ENCODE measurements at regions not wholly inside any gene's neighbourhood (a gene's known extent, or its start where the extent isn't known, plus 50 kb on each side); places are given as distances from the start of the nearest gene placed in this dataset.

DNA sequence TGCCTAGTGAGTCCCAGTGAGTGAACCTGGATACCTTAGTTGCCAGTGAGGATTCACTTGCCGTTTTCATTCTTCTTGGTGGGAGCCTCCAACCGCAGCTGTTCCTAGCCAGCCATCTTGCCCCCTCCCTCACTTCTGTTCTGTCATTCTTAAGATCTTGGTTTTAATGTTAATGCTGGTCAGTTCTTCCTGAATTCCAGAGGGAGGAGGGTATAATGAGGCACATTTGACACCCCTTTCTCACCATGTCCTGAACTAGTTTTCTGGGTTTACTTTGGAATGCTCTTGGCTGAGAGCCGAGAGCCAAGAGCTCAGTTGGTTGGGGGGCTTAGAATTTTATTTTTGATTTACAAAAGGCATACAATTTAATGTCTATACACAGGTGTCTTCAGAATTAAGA lies 78.5 kb upstream of the ADCY1 start:
- TF ChIP-seq TAF1 (IDR thresholded peaks at IDR 0.05; ENCODE audit: low read depth): no peak
- no peak for TF ChIP-seq ZBTB7A (IDR thresholded peaks at IDR 0.05; ENCODE audit: low read depth)
- TF ChIP-seq NFIC (IDR thresholded peaks at IDR 0.05): no peak
- TF ChIP-seq FOXM1 (IDR thresholded peaks at IDR 0.05; ENCODE audit: borderline replicate concordance, low read depth): no peak
- TF ChIP-seq EP300 (IDR thresholded peaks at IDR 0.05; ENCODE audit: borderline replicate concordance): no peak
- TF ChIP-seq, protein P1, sequence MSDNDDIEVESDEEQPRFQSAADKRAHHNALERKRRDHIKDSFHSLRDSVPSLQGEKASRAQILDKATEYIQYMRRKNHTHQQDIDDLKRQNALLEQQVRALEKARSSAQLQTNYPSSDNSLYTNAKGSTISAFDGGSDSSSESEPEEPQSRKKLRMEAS (IDR thresholded peaks at IDR 0.05): no peak
- TF ChIP-seq RAD21 (IDR thresholded peaks at IDR 0.05; ENCODE audit: low read depth): no peak
- TF ChIP-seq CREB1 (IDR thresholded peaks at IDR 0.05; ENCODE audit: low read depth): no peak
- no peak for TF ChIP-seq CEBPB (IDR thresholded peaks at IDR 0.05)
- no peak for TF ChIP-seq YY1 (IDR thresholded peaks at IDR 0.05; ENCODE audit: low read depth)
- no peak for TF ChIP-seq EGR1 (IDR thresholded peaks at IDR 0.05)
- no peak for TF ChIP-seq REST (IDR thresholded peaks at IDR 0.05; ENCODE audit: low read depth)
- no peak for TF ChIP-seq TEAD4 (IDR thresholded peaks at IDR 0.05)

All from Ishikawa (cell line).